ENCODE measurements at regions not wholly inside any gene's neighbourhood (a gene's known extent, or its start where the extent isn't known, plus 50 kb on each side); places are given as distances from the start of the nearest gene placed in this dataset.
"Not testable (repeated sequence)": the region's sequence is repeated elsewhere in the genome, so short reads cannot be mapped to it uniquely, and the experiment has no call there.

GRCh38 chrX:77087529-77088169 lies 359.5 kb upstream of the FGF16 start:
- FAIRE-seq, result peak; percentile 33
- TF ChIP-seq TAF1 (IDR thresholded peaks at IDR 0.05; ENCODE audit: borderline replicate concordance, low read depth, low read length) (no peak), POLR2AphosphoS5 (IDR thresholded peaks at IDR 0.05; ENCODE audit: low read depth, low read length) (no peak), POLR2A (IDR thresholded peaks at IDR 0.05; ENCODE audit: low read depth, low read length) (no peak)
- no peak for DNase-seq (ENCODE audit: insufficient read length)

GRCh38 chrX:77088233-77088632 lies 359.0 kb upstream of the FGF16 start:
- FAIRE-seq (no peak), DNase-seq (ENCODE audit: insufficient read length) (no peak)
- TF ChIP-seq TAF1 (IDR thresholded peaks at IDR 0.05; ENCODE audit: borderline replicate concordance, low read depth, low read length), result no peak
- no peak for TF ChIP-seq POLR2A (IDR thresholded peaks at IDR 0.05; ENCODE audit: low read depth, low read length)
- TF ChIP-seq POLR2AphosphoS5 (IDR thresholded peaks at IDR 0.05; ENCODE audit: low read depth, low read length), result no peak

- TF ChIP-seq TAF1 (IDR thresholded peaks at IDR 0.05; ENCODE audit: borderline replicate concordance, low read depth, low read length), result no peak
- no peak for TF ChIP-seq POLR2A (IDR thresholded peaks at IDR 0.05; ENCODE audit: low read depth, low read length)
- no peak for TF ChIP-seq POLR2AphosphoS5 (IDR thresholded peaks at IDR 0.05; ENCODE audit: low read depth, low read length)
- FAIRE-seq, result no peak
Measured at GRCh38 chrX:77114501-77114900, 332.7 kb upstream of the FGF16 start.

GRCh38 chrX:77118686-77119085 lies 328.5 kb upstream of the FGF16 start:
- DNase-seq (ENCODE audit: insufficient read length) (no peak), FAIRE-seq (no peak)
- TF ChIP-seq TAF1 (IDR thresholded peaks at IDR 0.05; ENCODE audit: borderline replicate concordance, low read depth, low read length), result no peak
- no peak for TF ChIP-seq POLR2AphosphoS5 (IDR thresholded peaks at IDR 0.05; ENCODE audit: low read depth, low read length)
- no peak for TF ChIP-seq POLR2A (IDR thresholded peaks at IDR 0.05; ENCODE audit: low read depth, low read length)

More at GRCh38 chrX:77114501-77114900, 332.7 kb upstream of the FGF16 start:
- DNase-seq (ENCODE audit: insufficient read length), result no peak

GRCh38 chrX:77119706-77120105 lies 327.5 kb upstream of the FGF16 start:
- TF ChIP-seq POLR2A (IDR thresholded peaks at IDR 0.05; ENCODE audit: low read depth, low read length) (no peak), POLR2AphosphoS5 (IDR thresholded peaks at IDR 0.05; ENCODE audit: low read depth, low read length) (no peak), TAF1 (IDR thresholded peaks at IDR 0.05; ENCODE audit: borderline replicate concordance, low read depth, low read length) (no peak)
- no peak for FAIRE-seq
- DNase-seq (ENCODE audit: insufficient read length), result no peak

- not testable (repeated sequence) for DNase-seq (ENCODE audit: insufficient read length); FAIRE-seq
Measured at GRCh38 chrX:77123917-77124316, 323.3 kb upstream of the FGF16 start.

- DNase-seq (ENCODE audit: insufficient read length); FAIRE-seq: not testable (repeated sequence)
Measured at GRCh38 chrX:77127571-77127970, 319.6 kb upstream of the FGF16 start.

- no peak for TF ChIP-seq POLR2A (IDR thresholded peaks at IDR 0.05; ENCODE audit: low read depth, low read length)
- TF ChIP-seq TAF1 (IDR thresholded peaks at IDR 0.05; ENCODE audit: borderline replicate concordance, low read depth, low read length), result no peak
- no peak for TF ChIP-seq POLR2AphosphoS5 (IDR thresholded peaks at IDR 0.05; ENCODE audit: low read depth, low read length)
- FAIRE-seq (no peak), DNase-seq (ENCODE audit: insufficient read length) (no peak)
Measured at GRCh38 chrX:77143907-77144306, 303.3 kb upstream of the FGF16 start.

- TF ChIP-seq TAF1 (IDR thresholded peaks at IDR 0.05; ENCODE audit: borderline replicate concordance, low read depth, low read length) (no peak), POLR2AphosphoS5 (IDR thresholded peaks at IDR 0.05; ENCODE audit: low read depth, low read length) (no peak)
- FAIRE-seq, result no peak
- no peak for DNase-seq (ENCODE audit: insufficient read length)
Measured at GRCh38 chrX:77160301-77160700, 286.9 kb upstream of the FGF16 start.

GRCh38 chrX:77162777-77163176 lies 284.4 kb upstream of the FGF16 start:
- no peak for FAIRE-seq
- no peak for DNase-seq (ENCODE audit: insufficient read length)
- TF ChIP-seq TAF1 (IDR thresholded peaks at IDR 0.05; ENCODE audit: borderline replicate concordance, low read depth, low read length), result no peak
- TF ChIP-seq POLR2AphosphoS5 (IDR thresholded peaks at IDR 0.05; ENCODE audit: low read depth, low read length), result no peak
- TF ChIP-seq POLR2A (IDR thresholded peaks at IDR 0.05; ENCODE audit: low read depth, low read length), result no peak

- no peak for FAIRE-seq
- DNase-seq (ENCODE audit: insufficient read length), result no peak
- TF ChIP-seq TAF1 (IDR thresholded peaks at IDR 0.05; ENCODE audit: borderline replicate concordance, low read depth, low read length) (no peak), POLR2AphosphoS5 (IDR thresholded peaks at IDR 0.05; ENCODE audit: low read depth, low read length) (no peak), POLR2A (IDR thresholded peaks at IDR 0.05; ENCODE audit: low read depth, low read length) (no peak)
Measured at GRCh38 chrX:77167993-77168392, 279.2 kb upstream of the FGF16 start.

GRCh38 chrX:77174680-77175519 lies 272.3 kb upstream of the FGF16 start:
- no peak for TF ChIP-seq POLR2A (IDR thresholded peaks at IDR 0.05; ENCODE audit: low read depth, low read length)
- TF ChIP-seq POLR2AphosphoS5 (IDR thresholded peaks at IDR 0.05; ENCODE audit: low read depth, low read length), result no peak
- no peak for TF ChIP-seq TAF1 (IDR thresholded peaks at IDR 0.05; ENCODE audit: borderline replicate concordance, low read depth, low read length)
- FAIRE-seq, result no peak
- no peak for DNase-seq (ENCODE audit: insufficient read length)
